ENCODE measurements at regions not wholly inside any gene's neighbourhood (a gene's known extent, or its start where the extent isn't known, plus 50 kb on each side); places are given as distances from the start of the nearest gene placed in this dataset.
"Not testable (repeated sequence)": the region's sequence is repeated elsewhere in the genome, so short reads cannot be mapped to it uniquely, and the experiment has no call there.

GRCh38 chr9:75626860-75627259, 263.6 kb upstream of the PCSK5 start:
- no peak for DNase-seq

DNA sequence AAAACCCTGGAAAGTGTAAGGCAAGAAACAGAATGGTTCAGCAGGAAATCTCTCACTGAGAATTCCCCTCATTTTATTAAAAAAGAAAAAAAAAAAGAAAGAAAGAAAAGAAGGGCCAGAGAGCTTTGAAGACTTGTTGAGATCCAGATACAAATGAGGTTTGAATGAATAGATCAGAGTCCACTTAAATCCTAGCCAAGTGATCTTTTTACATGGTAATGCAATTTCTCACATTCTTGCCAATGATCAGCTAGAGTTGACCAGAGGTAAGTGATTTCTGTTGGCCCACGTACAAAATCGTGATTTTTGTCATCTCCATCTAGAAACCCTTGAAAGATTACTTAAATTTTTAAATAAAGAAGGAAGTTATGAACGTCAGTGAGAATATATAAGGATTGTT, 261.5 kb upstream of the PCSK5 start:
- DNase-seq: no peak

DNA sequence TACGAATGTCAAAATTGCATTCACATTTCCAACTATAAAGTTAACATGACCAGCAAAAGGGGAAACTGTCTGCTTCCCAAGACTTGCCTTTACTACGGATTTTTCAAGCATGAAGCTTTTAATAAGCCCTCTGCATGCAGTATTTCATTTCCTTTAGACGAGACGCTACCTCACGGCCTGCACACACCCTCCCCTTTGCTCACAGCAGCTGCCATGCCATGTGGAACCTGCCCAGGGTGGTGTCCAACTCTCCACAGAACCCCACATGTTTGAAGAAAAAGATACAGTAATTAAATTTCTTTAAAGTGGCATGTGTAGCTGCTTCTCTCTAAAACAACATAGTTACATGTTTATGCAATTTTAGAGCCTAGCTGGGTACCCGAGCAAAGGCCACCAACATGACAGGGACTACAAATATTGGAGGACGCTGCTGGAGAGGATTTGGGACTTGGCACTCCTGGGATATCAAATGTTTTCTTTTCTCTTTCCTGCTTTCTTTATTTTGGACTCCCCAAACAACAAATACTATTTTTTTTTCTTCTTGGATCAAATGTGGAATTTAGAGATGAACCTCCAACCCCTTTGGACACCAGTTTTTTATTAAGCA, 256.9 kb upstream of the PCSK5 start:
- DNase-seq: no peak

GRCh38 chr9:75636427-75637045, 253.9 kb upstream of the PCSK5 start:
- DNase-seq: no peak

GRCh38 chr9:75639971-75640610, 250.4 kb upstream of the PCSK5 start:
- DNase-seq: no peak

GRCh38 chr9:75642522-75642921, 248.0 kb upstream of the PCSK5 start:
- DNase-seq: no peak

GRCh38 chr9:75644649-75645048, 245.8 kb upstream of the PCSK5 start:
- DNase-seq: no peak

DNA sequence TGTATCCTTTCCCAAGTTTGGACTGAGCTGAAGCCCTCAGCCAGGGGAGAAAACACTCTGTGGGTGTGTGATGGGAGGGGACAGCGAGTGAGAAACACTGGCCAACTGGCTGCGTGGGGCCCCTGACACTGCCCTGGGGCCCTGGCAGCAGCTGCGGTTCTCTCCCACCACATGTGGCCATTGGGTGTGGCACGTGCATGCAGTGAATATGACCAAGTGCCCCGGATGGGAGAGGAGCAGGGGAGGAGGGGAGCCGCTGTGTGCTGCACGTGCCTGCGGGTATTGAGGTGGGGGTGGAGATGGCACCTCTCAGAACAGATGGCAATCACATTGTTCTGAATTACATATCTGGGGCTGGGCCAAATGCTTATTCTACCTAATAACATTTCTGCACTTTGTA, 242.4 kb upstream of the PCSK5 start:
- no peak for DNase-seq

DNA sequence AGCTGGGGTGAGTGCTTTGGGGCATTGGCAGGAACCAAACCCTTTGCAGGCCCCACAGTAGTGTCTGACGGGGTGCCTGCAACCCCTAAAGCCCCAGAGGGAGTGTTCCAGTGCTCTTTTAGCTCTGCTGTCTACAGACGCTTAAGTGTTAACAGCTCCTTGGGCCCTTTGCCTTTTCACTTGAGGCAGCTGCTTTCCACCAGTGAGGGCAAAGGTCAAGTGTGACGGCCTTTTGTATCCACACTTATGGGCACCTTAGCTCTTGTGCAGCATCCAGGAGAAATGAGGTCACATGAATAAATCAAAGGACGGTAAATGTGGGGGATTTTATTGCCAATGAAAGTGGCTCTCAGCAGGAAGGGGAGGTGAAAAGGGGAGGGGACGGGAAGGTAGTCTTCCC, 241.4 kb upstream of the PCSK5 start:
- no peak for DNase-seq

GRCh38 chr9:75651709-75652108, 238.8 kb upstream of the PCSK5 start:
- DNase-seq: no peak

GRCh38 chr9:75653335-75653734, 237.1 kb upstream of the PCSK5 start:
- DNase-seq: no peak

DNA sequence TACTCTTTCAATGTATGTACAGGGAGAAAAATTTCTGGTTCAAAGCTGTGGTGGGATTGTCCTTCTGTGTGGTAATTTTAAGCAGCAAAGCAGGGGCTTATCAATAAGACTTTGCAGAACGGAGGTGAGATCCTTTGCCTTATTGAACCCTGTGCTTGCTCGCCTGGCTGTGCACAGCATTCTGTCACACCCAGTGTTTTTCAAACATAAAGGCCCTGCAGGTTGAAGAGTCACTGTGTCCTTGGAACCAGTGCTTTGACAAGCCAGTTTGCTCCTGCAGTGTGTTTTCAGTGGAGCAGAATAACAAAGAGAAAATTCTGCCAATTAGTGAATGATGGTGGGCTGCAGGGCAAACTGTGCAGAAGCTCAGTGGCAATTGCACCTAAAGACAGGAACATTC, 236.7 kb upstream of the PCSK5 start:
- no peak for DNase-seq

DNA sequence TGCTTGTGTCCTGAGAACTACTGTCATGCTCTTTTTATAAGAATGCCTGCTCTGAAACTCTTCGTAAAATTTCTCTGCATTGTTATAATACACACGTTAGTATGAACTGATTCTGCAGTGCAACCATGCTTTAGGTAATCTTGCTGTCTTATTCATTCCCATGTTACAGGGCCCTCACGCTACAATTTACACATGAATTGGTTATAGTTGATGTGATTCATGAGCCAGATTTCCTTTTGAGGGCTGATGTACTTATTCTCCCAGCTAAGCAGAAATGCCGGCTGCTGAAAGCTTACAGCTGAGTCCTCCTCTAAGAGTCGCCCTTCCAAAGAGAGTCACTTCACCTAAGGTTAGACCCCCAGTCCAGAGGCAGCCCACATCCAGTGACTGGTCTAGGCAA, 233.5 kb upstream of the PCSK5 start:
- no peak for DNase-seq

DNA sequence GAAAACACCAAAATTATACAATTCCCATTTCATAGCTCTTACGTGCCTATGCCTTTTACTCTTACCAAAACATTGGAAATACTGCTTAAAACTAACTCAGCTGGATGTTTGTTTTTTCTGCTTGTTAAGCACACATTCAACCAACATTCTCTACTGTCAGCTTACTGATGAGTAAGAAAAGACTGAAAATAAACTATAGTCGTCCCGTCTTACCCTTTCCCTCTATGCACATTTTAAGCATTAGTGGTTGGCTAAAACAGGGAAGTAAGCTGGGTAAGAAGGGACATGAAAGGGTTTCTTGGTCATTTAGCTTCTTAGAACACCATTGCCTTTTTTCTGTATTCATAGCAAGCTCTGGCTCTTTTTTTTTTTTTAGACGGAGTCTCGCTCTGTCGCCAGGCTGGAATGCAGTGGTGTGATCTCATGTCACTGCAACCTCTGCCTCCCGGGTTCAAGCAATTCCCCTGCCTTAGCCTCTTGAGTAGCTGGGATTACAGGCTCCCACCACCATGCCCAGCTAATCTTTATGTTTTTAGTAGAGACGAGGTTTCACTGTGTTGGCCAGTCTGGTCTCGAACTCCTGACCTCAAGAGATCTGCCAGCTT, 232.1 kb upstream of the PCSK5 start:
- DNase-seq: no peak

- no peak for DNase-seq
Observed at GRCh38 chr9:75664597-75664996, 225.9 kb upstream of the PCSK5 start.

DNA sequence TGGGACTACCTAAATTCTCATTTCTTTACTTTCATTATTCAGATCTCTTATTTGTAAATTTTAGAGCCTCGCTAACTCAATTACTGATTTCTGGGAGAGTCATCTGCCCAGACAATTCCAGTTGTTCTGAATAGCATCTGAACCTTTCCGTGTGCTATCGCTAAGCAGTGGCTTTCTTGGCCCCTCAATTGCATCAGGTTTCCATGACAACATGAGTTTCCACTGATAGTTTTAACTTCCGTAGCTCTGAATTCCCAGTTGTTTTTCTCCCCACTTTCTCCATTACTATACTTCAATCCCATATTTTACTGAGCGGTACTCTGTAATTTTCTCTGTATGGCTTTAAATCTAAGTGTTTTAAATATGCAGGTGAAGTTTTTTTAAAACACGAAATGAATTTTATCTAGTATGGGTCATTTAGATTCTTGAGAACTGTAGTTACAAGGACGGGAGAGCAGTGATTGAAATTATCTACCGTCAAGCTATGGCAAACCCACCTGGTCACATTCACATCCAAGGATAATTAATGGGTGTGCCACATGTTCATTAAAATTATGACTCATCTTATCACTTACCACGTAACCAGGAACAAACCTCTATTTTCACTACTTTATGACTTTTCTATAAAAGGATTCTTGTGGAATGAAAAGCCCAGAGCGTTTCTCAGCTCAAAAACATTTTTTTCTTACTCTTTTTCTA, 223.5 kb upstream of the PCSK5 start:
- no peak for DNase-seq

DNA sequence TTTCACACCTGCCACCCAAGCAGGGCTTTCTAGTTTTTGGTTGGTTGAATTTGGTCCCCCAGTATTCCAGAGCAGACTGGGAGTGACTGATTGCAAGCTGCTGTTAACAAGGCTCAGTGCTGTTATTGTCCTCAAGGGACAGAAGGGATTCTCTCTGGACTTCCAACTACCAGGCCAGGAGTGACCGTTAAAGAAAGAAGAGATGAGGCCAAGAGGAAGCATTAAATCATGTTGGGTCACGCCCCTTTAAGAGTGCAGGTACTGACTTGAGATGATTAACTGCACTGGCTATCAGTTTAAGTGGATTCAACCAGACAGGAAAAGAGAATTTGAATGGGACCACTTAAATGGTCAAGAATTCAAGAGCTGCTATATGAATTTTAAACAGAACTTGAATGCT, 220.8 kb upstream of the PCSK5 start:
- DNase-seq: no peak

GRCh38 chr9:75671354-75671753, 219.1 kb upstream of the PCSK5 start:
- DNase-seq: no peak

DNA sequence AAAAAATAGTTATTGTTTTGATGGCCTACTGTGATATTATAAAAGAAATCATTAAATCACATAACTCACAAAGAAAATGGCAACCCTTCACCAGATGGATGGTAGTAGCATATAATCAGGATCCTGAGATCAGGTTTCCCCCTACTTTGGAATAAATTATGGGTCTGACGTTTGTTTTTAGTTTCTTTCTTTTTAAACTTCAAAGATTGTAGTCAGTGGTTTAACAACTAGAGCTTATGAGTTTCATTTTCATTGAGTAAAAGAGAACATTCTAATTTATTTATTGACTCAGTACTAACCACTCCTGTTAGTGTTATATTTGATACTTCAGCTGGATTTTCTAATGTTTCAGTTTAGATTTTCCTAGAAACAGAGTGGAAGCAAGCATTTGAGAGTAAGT, 218.0 kb upstream of the PCSK5 start:
- no peak for DNase-seq

- DNase-seq: no peak
Observed at GRCh38 chr9:75683591-75683990, 206.9 kb upstream of the PCSK5 start.

GRCh38 chr9:75685062-75685461, 205.4 kb upstream of the PCSK5 start:
- DNase-seq: no peak

GRCh38 chr9:75687359-75687953, 203.0 kb upstream of the PCSK5 start:
- DNase-seq: no peak

- not testable (repeated sequence) for DNase-seq
Observed at GRCh38 chr9:75690551-75690950, 199.9 kb upstream of the PCSK5 start.

Measured in stimulated activated CD4-positive, alpha-beta T cell treated with anti-CD3 and anti-CD28 coated beads, Interleukin-4, amount 100 ng/mL, for 1 hour (primary cell).